ENCODE measurements at regions not wholly inside any gene's neighbourhood (a gene's known extent, or its start where the extent isn't known, plus 50 kb on each side); places are given as distances from the start of the nearest gene placed in this dataset.
"Not testable (repeated sequence)": the region's sequence is repeated elsewhere in the genome, so short reads cannot be mapped to it uniquely, and the experiment has no call there.

GRCh38 chrX:40387311-40387710 is 193.5 kb upstream of the ATP6AP2 start:
- H3K27ac ChIP-seq (ENCODE audit: low read length); H3K4me3 ChIP-seq (ENCODE audit: low read length); H3K9me2 ChIP-seq (ENCODE audit: insufficient read depth, low read length); H3K4me2 ChIP-seq (ENCODE audit: low read length); H2AFZ ChIP-seq (ENCODE audit: low read depth, low read length); H3K79me2 ChIP-seq (replicated peaks; ENCODE audit: insufficient read depth, low read length); H3K27me3 ChIP-seq (ENCODE audit: insufficient read depth, low read depth, low read length); H3K9ac ChIP-seq (ENCODE audit: low read length); H3F3A ChIP-seq (ENCODE audit: insufficient read depth, low read length, poor library complexity, severe bottlenecking); H3K9me3 ChIP-seq (ENCODE audit: low read length); H3K36me3 ChIP-seq (ENCODE audit: insufficient read depth, low read length); H4K20me1 ChIP-seq (ENCODE audit: insufficient read depth): not testable (repeated sequence)

- Histone ChIP-seq H3F3A (ENCODE audit: insufficient read depth, low read length, poor library complexity, severe bottlenecking) (no peaks in the 10 kb centered on the region), H3K4me3 (ENCODE audit: low read length) (no peak overlapping the region), H3K79me2 (replicated peaks; ENCODE audit: insufficient read depth, low read length) (no peaks in the 10 kb centered on the region)
Measured at GRCh38 chrX:40385682-40386081, 195.1 kb upstream of the ATP6AP2 start.

More at GRCh38 chrX:40385682-40386081, 195.1 kb upstream of the ATP6AP2 start:
- Histone ChIP-seq H3K9me2 (ENCODE audit: insufficient read depth, low read length) (no peaks in the 10 kb centered on the region), H2AFZ (ENCODE audit: low read depth, low read length) (no peak overlapping the region), H3K9me3 (ENCODE audit: low read length) (no peaks in the 10 kb centered on the region), H3K9ac (ENCODE audit: low read length) (no peak overlapping the region), H3K36me3 (ENCODE audit: insufficient read depth, low read length) (no peaks in the 10 kb centered on the region), H4K20me1 (ENCODE audit: insufficient read depth) (no peaks in the 10 kb centered on the region), H3K27me3 (ENCODE audit: insufficient read depth, low read depth, low read length) (no peaks in the 10 kb centered on the region), H3K27ac (ENCODE audit: low read length) (no peak overlapping the region), H3K4me2 (ENCODE audit: low read length) (no peak overlapping the region)
- TF ChIP-seq POLR2AphosphoS5 (IDR thresholded peaks at IDR 0.05) = no peak
- TF ChIP-seq CTCF (IDR thresholded peaks at IDR 0.05; ENCODE audit: poor library complexity, severe bottlenecking) = no peak
- no peak for TF ChIP-seq RAD21 (conservative IDR thresholded peaks at IDR 0.05)
- TF ChIP-seq EZH2 (IDR thresholded peaks at IDR 0.05; ENCODE audit: borderline replicate concordance, insufficient read depth, low read length, poor library complexity, severe bottlenecking) = no peak
- TF ChIP-seq SMC3 (conservative IDR thresholded peaks at IDR 0.05; ENCODE audit: poor library complexity) = no peak
- TF ChIP-seq EP300 (conservative IDR thresholded peaks at IDR 0.05; ENCODE audit: poor library complexity, severe bottlenecking) = no peak
- TF ChIP-seq MXI1 (conservative IDR thresholded peaks at IDR 0.05; ENCODE audit: poor library complexity, severe bottlenecking) = no peak
- no peak for TF ChIP-seq REST (IDR thresholded peaks at IDR 0.05; ENCODE audit: borderline replicate concordance)
- no peak for TF ChIP-seq TAF1 (IDR thresholded peaks at IDR 0.05; ENCODE audit: low read depth)

Measured in neural cell (in vitro differentiated cells).